DND-41 (cell line): ENCODE measurements at regions not wholly inside any gene's neighbourhood (a gene's known extent, or its start where the extent isn't known, plus 50 kb on each side); places are given as distances from the start of the nearest gene placed in this dataset.

Experiments used
- EZH2 ChIP-seq: IDR thresholded peaks from 3 replicates; pipeline ENCODE4 v1.6.1; 2012; ENCODE audit warnings: borderline replicate concordance, low read depth, mild to moderate bottlenecking, moderate library complexity, low read length, inconsistent platforms; ENCODE audit not compliant: severe bottlenecking
- TF ChIP-seq, protein P1 (sequence below): IDR thresholded peaks from 2 replicates; pipeline ENCODE4 v1.5.1; 2012; ENCODE audit warnings: borderline replicate concordance, low read length, moderate library complexity, mild to moderate bottlenecking; ENCODE audit not compliant: poor library complexity, severe bottlenecking; ENCODE audit errors: extremely low read depth

- no peak for TF ChIP-seq EZH2
- TF ChIP-seq, protein P1, sequence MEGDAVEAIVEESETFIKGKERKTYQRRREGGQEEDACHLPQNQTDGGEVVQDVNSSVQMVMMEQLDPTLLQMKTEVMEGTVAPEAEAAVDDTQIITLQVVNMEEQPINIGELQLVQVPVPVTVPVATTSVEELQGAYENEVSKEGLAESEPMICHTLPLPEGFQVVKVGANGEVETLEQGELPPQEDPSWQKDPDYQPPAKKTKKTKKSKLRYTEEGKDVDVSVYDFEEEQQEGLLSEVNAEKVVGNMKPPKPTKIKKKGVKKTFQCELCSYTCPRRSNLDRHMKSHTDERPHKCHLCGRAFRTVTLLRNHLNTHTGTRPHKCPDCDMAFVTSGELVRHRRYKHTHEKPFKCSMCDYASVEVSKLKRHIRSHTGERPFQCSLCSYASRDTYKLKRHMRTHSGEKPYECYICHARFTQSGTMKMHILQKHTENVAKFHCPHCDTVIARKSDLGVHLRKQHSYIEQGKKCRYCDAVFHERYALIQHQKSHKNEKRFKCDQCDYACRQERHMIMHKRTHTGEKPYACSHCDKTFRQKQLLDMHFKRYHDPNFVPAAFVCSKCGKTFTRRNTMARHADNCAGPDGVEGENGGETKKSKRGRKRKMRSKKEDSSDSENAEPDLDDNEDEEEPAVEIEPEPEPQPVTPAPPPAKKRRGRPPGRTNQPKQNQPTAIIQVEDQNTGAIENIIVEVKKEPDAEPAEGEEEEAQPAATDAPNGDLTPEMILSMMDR: no peak
Observed at GRCh38 chr10:28743576-28743975, 66.3 kb downstream of the BAMBI start.
